ENCODE measurements at regions not wholly inside any gene's neighbourhood (a gene's known extent, or its start where the extent isn't known, plus 50 kb on each side); places are given as distances from the start of the nearest gene placed in this dataset.

DNA sequence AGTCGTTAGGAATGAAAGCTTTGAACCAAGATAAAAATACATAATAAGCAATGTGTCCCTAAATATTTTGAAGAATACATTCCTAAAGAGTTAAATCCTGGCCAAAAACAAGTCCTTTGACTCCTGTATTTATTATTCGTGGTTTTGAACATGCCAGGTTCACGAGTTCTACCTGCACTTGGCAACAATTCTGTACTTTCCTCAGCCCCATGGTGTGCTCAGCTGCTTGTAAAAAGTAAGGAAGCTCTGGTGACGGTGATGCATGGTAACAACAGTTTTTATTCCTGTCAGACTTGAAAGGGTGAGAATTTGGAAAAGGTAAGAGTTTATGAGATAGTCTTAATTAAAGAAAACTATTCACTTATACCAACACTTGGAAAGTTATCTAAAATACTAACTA lies 95.0 kb upstream of the KLF12 start:
- ATAC-seq: no peak
- 0% methylated on average over 4 of the region's 4 CpGs for WGBS (ENCODE audit: insufficient coverage, low coverage, missing lambda C conversion rate)
- Histone ChIP-seq H3K79me2 (ENCODE audit: control insufficient read depth, insufficient read depth, low read length) (no peaks in the 10 kb centered on the region), H3K9me3 (replicated peaks; ENCODE audit: control insufficient read depth, insufficient read depth, low read depth, low read length) (no peaks in the 10 kb centered on the region), H3K4me3 (no peak overlapping the region), H3K36me3 (ENCODE audit: control insufficient read depth, insufficient read depth, low read length) (no peaks in the 10 kb centered on the region), H3K27me3 (ENCODE audit: control insufficient read depth in 2 of 2, insufficient read depth in 2 of 2, low read length in 2 of 2) (no peaks in the 10 kb centered on the region), H3K4me2 (ENCODE audit: insufficient read depth, low read length) (no peak overlapping the region), H3K9ac (ENCODE audit: insufficient read depth in 1 of 2, low read depth in 2 of 2, low read length in 2 of 2) (no peak overlapping the region), H3K9me1 (ENCODE audit: control insufficient read depth, insufficient read depth, low read length) (no peaks in the 10 kb centered on the region), H2AFZ (ENCODE audit: low read depth, low read length) (no peak overlapping the region), H3K27ac (ENCODE audit: extremely low read depth, low read depth, low read length) (no peak overlapping the region), H3K4me1 (replicated peaks in 1 of 2; ENCODE audit: control insufficient read depth in 2 of 2, insufficient read depth in 2 of 2, low read length in 2 of 2) (no peaks in the 10 kb centered on the region), H4K20me1 (replicated peaks; ENCODE audit: control insufficient read depth, insufficient read depth, low read length) (no peaks in the 10 kb centered on the region)
- BruUV-seq (replicated peaks): no TSS peak
- ChIA-PET POLR2A (no interaction called here), CTCF (ENCODE audit: low intra/inter-chr PET ratio) (no interaction called here)
- TF ChIP-seq, protein P1, sequence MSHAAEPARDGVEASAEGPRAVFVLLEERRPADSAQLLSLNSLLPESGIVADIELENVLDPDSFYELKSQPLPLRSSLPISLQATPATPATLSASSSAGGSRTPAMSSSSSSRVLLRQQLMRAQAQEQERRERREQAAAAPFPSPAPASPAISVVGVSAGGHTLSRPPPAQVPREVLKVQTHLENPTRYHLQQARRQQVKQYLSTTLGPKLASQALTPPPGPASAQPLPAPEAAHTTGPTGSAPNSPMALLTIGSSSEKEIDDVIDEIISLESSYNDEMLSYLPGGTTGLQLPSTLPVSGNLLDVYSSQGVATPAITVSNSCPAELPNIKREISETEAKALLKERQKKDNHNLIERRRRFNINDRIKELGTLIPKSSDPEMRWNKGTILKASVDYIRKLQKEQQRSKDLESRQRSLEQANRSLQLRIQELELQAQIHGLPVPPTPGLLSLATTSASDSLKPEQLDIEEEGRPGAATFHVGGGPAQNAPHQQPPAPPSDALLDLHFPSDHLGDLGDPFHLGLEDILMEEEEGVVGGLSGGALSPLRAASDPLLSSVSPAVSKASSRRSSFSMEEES (CRISPR knock-in tag; IDR thresholded peaks at IDR 0.05): no peak
- TF ChIP-seq, protein P2, sequence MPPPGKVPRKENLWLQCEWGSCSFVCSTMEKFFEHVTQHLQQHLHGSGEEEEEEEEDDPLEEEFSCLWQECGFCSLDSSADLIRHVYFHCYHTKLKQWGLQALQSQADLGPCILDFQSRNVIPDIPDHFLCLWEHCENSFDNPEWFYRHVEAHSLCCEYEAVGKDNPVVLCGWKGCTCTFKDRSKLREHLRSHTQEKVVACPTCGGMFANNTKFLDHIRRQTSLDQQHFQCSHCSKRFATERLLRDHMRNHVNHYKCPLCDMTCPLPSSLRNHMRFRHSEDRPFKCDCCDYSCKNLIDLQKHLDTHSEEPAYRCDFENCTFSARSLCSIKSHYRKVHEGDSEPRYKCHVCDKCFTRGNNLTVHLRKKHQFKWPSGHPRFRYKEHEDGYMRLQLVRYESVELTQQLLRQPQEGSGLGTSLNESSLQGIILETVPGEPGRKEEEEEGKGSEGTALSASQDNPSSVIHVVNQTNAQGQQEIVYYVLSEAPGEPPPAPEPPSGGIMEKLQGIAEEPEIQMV (tag; conservative IDR thresholded peaks at IDR 0.05; ENCODE audit: low read depth): no peak
- TF ChIP-seq PHB (CRISPR knock-in tag; IDR thresholded peaks at IDR 0.05) (no peak), SNIP1 (IDR thresholded peaks at IDR 0.05; ENCODE audit: low read depth) (no peak), CGGBP1 (CRISPR knock-in tag; IDR thresholded peaks at IDR 0.05) (no peak), ZNF699 (CRISPR knock-in tag; IDR thresholded peaks at IDR 0.05; ENCODE audit: insufficient replicate concordance) (no peak), ZEB2 (IDR thresholded peaks at IDR 0.05) (no peak), THAP7 (CRISPR knock-in tag; IDR thresholded peaks at IDR 0.05) (no peak)
- TF ChIP-seq, protein P3, sequence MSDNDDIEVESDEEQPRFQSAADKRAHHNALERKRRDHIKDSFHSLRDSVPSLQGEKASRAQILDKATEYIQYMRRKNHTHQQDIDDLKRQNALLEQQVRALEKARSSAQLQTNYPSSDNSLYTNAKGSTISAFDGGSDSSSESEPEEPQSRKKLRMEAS (CRISPR knock-in tag; IDR thresholded peaks at IDR 0.05): no peak
- TF ChIP-seq, protein P4, sequence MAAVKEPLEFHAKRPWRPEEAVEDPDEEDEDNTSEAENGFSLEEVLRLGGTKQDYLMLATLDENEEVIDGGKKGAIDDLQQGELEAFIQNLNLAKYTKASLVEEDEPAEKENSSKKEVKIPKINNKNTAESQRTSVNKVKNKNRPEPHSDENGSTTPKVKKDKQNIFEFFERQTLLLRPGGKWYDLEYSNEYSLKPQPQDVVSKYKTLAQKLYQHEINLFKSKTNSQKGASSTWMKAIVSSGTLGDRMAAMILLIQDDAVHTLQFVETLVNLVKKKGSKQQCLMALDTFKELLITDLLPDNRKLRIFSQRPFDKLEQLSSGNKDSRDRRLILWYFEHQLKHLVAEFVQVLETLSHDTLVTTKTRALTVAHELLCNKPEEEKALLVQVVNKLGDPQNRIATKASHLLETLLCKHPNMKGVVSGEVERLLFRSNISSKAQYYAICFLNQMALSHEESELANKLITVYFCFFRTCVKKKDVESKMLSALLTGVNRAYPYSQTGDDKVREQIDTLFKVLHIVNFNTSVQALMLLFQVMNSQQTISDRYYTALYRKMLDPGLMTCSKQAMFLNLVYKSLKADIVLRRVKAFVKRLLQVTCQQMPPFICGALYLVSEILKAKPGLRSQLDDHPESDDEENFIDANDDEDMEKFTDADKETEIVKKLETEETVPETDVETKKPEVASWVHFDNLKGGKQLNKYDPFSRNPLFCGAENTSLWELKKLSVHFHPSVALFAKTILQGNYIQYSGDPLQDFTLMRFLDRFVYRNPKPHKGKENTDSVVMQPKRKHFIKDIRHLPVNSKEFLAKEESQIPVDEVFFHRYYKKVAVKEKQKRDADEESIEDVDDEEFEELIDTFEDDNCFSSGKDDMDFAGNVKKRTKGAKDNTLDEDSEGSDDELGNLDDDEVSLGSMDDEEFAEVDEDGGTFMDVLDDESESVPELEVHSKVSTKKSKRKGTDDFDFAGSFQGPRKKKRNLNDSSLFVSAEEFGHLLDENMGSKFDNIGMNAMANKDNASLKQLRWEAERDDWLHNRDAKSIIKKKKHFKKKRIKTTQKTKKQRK (IDR thresholded peaks at IDR 0.05; ENCODE audit: borderline replicate concordance, low read depth, low read length): no peak
- in situ Hi-C loops (cut with MboI) (no loop called here), intact Hi-C loops (cut with micrococcal nuclease) (no loop called here)
- no peak for DNase-seq (ENCODE audit: extremely low read depth in 1 of 4, low spot score in 3 of 4)
- FAIRE-seq: no peak

All from K562 (cell line).